NB4 (cell line): ENCODE measurements at regions not wholly inside any gene's neighbourhood (a gene's known extent, or its start where the extent isn't known, plus 50 kb on each side); places are given as distances from the start of the nearest gene placed in this dataset.

Source experiments
- DNase-seq: peaks from one replicate; pipeline ENCODE4 v3.0.0; 2010; ENCODE audit warnings: low read depth
- H3K4me3 ChIP-seq: one replicate; pipeline ENCODE4 v1.5.1; 2011; ENCODE audit warnings: mild to moderate bottlenecking, low read depth, low read length, moderate library complexity
- CTCF ChIP-seq: IDR thresholded peaks from one replicate; pipeline ENCODE4 v1.5.1; 2012; ENCODE audit warnings: low read depth, low read length
- MAX ChIP-seq: IDR thresholded peaks from 2 replicates; pipeline ENCODE4 v1.6.1; 2011; ENCODE audit warnings: low read depth, low read length
- MYC ChIP-seq: IDR thresholded peaks from 2 replicates; pipeline ENCODE4 v1.6.1; 2011; ENCODE audit warnings: low read depth, low read length
- POLR2A ChIP-seq: IDR thresholded peaks from 2 replicates; pipeline ENCODE4 v1.6.1; 2011; ENCODE audit warnings: mild to moderate bottlenecking; ENCODE audit not compliant: insufficient read length; ENCODE audit errors: extremely low read depth

- TF ChIP-seq CTCF (no peak), MAX (peak; percentile 72), POLR2A (no peak), MYC (peak; percentile 83)
- DNase-seq, result peak; percentile 98
- no peak overlapping the region for H3K4me3 ChIP-seq
Measured at GRCh38 chr16:85524630-85525419, 88.3 kb upstream of the GSE1 start.

DNA sequence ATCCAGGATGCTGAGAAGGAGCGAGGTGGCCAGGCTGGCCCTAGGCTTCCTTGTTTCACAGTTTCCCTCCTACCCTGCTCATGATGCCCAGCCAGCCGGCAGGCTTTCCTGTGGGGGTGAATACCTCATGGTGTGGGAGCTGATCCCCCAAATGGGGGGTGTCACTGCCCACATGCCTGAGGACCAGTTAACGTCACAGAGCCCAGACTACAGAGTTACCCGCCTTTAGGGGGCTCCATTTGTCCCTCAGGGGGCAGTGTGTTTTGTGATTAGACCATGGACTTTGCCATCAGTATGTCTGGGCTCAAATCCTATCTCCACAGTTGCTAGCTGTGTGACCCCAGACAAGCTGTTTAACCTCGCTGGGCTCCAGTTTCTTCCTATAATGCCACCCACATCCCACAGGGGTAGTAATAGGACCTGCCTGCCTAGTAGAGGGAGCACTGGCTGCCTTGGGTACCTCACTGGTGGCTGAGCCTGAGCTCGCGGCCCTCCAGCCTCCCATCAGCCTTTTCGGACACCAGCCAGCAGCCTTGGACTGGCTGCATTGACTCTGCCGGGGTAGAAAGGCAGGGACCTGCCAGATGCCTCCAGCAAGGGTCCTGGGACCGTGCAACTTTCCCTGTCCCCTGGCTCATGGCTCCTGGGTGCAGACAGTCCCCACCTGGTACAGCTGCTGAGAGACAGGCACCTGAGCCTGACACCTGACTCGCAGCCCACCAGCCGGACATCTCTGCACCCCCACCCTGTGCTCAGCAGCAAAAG lies 87.5 kb upstream of the GSE1 start:
- no peak for TF ChIP-seq MAX
- TF ChIP-seq MYC, result no peak
- no peak for TF ChIP-seq POLR2A
- TF ChIP-seq CTCF, result no peak
- no peak overlapping the region for H3K4me3 ChIP-seq
- peak; percentile 48 for DNase-seq

GRCh38 chr16:85526185-85526974 lies 86.7 kb upstream of the GSE1 start:
- no peak overlapping the region for H3K4me3 ChIP-seq
- TF ChIP-seq MYC (no peak), CTCF (no peak), POLR2A (no peak), MAX (no peak)
- no peak for DNase-seq

GRCh38 chr16:85527042-85527766 lies 85.9 kb upstream of the GSE1 start:
- no peak for DNase-seq
- no peak for TF ChIP-seq MYC
- no peak for TF ChIP-seq CTCF
- no peak for TF ChIP-seq POLR2A
- no peak for TF ChIP-seq MAX

GRCh38 chr16:85527767-85528297 lies 85.3 kb upstream of the GSE1 start:
- no peak overlapping the region for H3K4me3 ChIP-seq
- TF ChIP-seq CTCF (no peak), MYC (no peak), POLR2A (no peak), MAX (no peak)
- peak; percentile 39 for DNase-seq

More at GRCh38 chr16:85527042-85527766, 85.9 kb upstream of the GSE1 start:
- no peak overlapping the region for H3K4me3 ChIP-seq
